Tibial nerve (tissue), 4 donors: ENCODE measurements at regions not wholly inside any gene's neighbourhood (a gene's known extent, or its start where the extent isn't known, plus 50 kb on each side); places are given as distances from the start of the nearest gene placed in this dataset.

ENCODE experiments used
- DNase-seq, 2 donors: peaks; one replicate each; pipeline ENCODE4 v3.0.0-alpha.2; 2019; ENCODE audit warnings: low spot score in 2 of 2
- H3K27ac ChIP-seq, 4 donors: fragments of 200-600 bp; sonication (generic) in 3 of 4; one replicate each; pipeline ENCODE4 v1.5.1; 2017 to 2019; ENCODE audit warnings: mild to moderate bottlenecking in 1 of 4
- H3K27me3 ChIP-seq, 2 donors: fragments of 200-600 bp; sonication (generic) in 1 of 2; one replicate each; pipeline versions ENCODE4 v1.5.1 to v1.6.0; 2017 to 2019
- H3K36me3 ChIP-seq, 3 donors: fragments of 200-600 bp; sonication (generic); one replicate each; pipeline ENCODE4 v1.5.1; 2018 to 2019
- H3K4me1 ChIP-seq, 4 donors: fragments of 200-600 bp; sonication (generic) in 3 of 4; one replicate each; pipeline ENCODE4 v1.5.1; 2017 to 2019
- H3K4me3 ChIP-seq, 4 donors: fragments of 200-600 bp; sonication (generic) in 3 of 4; one replicate each; pipeline ENCODE4 v1.5.1; 2017 to 2019; ENCODE audit warnings: mild to moderate bottlenecking in 1 of 4, moderate library complexity in 1 of 4
- H3K9me3 ChIP-seq, 4 donors: fragments of 200-600 bp; sonication (generic) in 3 of 4; one replicate each; pipeline ENCODE4 v1.5.1; 2017 to 2019
- EP300 ChIP-seq, 2 donors: sonication (generic); formaldehyde crosslinking; IDR thresholded peaks; one replicate each; pipeline ENCODE4 v1.6.1; 2017; ENCODE audit warnings: antibody characterized with exemption in 2 of 2, mild to moderate bottlenecking in 1 of 2
- POLR2A ChIP-seq, 2 donors: fragments of 450-650 bp; IDR thresholded peaks; one replicate each; pipeline ENCODE4 v1.6.1; 2017; ENCODE audit warnings: antibody characterized with exemption in 2 of 2, mild to moderate bottlenecking in 2 of 2, moderate library complexity in 2 of 2
- WGBS, 2 donors: methylation state at CpG; one replicate each; pipeline ENCODE4 v1.1.5; 2018; 5-methylcytosine and 5-hydroxymethylcytosine counted together
- TF ChIP-seq, protein P1 (sequence below), 5 experiments: fragments of 200-600 bp in 3 of 5; fragments of 450-650 bp in 2 of 5; sonication (generic) in 3 of 5; IDR thresholded peaks; one replicate each; pipeline ENCODE4 v1.5.1; 2016 to 2019; ENCODE audit warnings: antibody characterized with exemption in 5 of 5, mild to moderate bottlenecking in 3 of 5, moderate library complexity in 2 of 5

DNA sequence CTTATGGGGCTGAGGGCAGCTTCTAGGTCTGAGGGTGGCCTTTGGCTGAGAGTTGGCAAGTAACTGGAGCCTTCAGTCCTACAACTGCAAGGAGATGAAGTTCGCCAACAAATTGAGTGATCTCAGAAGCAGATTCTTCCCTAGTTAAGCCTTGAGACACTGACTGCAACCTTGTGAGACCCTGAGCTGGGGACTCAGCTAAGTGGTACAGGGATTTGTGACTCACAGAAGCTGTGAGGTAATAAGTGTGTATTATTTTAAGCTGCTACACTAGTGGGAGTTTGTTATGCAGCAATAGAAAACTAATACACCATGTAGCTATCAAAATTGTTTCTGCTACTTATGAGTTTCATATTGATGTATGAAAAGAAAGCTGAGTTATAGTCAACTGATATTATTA is 279.2 kb downstream of the PIK3R1 start:
- 80 to 96% methylated on average over 1 of the region's 1 CpG for WGBS, 2 donors
- H3K4me3 ChIP-seq, result no peak overlapping the region
- no peak for DNase-seq
- TF ChIP-seq POLR2A (IDR thresholded peaks at IDR 0.05) (no peak), EP300 (IDR thresholded peaks at IDR 0.05) (no peak)
- TF ChIP-seq, protein P1, sequence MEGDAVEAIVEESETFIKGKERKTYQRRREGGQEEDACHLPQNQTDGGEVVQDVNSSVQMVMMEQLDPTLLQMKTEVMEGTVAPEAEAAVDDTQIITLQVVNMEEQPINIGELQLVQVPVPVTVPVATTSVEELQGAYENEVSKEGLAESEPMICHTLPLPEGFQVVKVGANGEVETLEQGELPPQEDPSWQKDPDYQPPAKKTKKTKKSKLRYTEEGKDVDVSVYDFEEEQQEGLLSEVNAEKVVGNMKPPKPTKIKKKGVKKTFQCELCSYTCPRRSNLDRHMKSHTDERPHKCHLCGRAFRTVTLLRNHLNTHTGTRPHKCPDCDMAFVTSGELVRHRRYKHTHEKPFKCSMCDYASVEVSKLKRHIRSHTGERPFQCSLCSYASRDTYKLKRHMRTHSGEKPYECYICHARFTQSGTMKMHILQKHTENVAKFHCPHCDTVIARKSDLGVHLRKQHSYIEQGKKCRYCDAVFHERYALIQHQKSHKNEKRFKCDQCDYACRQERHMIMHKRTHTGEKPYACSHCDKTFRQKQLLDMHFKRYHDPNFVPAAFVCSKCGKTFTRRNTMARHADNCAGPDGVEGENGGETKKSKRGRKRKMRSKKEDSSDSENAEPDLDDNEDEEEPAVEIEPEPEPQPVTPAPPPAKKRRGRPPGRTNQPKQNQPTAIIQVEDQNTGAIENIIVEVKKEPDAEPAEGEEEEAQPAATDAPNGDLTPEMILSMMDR (IDR thresholded peaks at IDR 0.05), result no peak
- H3K36me3 ChIP-seq, result no peaks in the 10 kb centered on the region
- H3K9me3 ChIP-seq, result peaks cover 0 to 22% (median 0%) of the 10 kb centered on the region in 4 donors
- no peak overlapping the region for H3K27ac ChIP-seq
- H3K27me3 ChIP-seq, result no peaks in the 10 kb centered on the region
- H3K4me1 ChIP-seq, result no peaks in the 10 kb centered on the region

DNA sequence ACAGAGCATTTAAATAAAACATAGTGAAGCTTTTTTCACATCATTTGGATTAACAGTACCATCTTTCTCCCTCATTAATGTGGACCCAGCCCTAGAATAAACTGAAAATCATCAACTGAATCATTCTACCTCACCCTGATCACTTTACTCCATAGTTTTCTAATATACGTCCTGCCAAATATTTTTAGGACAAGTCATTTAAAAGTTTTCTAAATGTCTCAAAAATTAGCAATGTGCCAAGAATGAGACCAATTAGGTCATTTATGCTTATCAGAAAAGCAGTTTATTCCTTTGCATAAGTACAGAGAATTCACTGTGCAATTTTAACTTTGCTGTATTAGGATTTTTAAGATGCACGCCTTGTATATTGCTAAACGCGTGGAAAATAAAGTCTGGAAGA is 284.4 kb downstream of the PIK3R1 start:
- DNase-seq, result no peak
- H3K27ac ChIP-seq, result no peak overlapping the region
- TF ChIP-seq EP300 (IDR thresholded peaks at IDR 0.05) (no peak), POLR2A (IDR thresholded peaks at IDR 0.05) (no peak)
- TF ChIP-seq, protein P1 (IDR thresholded peaks at IDR 0.05), result no peak
- WGBS, 2 donors, result 39 to 45% methylated on average over 4 of the region's 4 CpGs
- H3K4me3 ChIP-seq, result no peak overlapping the region
- H3K27me3 ChIP-seq, result no peaks in the 10 kb centered on the region
- peaks cover 0 to 4% (median 0%) of the 10 kb centered on the region in 4 donors for H3K4me1 ChIP-seq
- no peaks in the 10 kb centered on the region for H3K36me3 ChIP-seq
- H3K9me3 ChIP-seq, result peaks cover 0 to 22% (median 0%) of the 10 kb centered on the region in 4 donors

DNA sequence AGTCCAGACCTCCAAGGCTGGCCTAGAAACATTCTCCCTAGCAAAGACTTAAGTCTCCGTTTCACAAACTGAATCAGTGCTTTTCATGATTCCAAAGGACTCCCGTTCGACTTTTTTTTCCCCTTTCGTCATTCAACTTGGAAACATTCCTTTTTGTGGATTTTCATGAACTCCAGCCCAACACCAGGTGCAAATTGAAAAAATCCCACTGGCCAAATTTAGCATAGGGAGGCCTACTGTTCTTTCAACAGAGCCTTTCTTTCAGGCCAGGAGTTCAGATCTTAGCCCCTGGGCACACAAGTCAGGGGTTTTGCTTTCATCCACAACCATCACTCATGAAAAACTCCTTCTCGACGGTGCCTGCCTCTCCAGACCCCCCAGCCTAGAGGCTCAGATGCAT is 285.3 kb downstream of the PIK3R1 start:
- H3K36me3 ChIP-seq, result no peaks in the 10 kb centered on the region
- TF ChIP-seq EP300 (IDR thresholded peaks at IDR 0.05) (no peak), POLR2A (IDR thresholded peaks at IDR 0.05) (no peak)
- TF ChIP-seq, protein P1 (IDR thresholded peaks at IDR 0.05), result no peak
- H3K9me3 ChIP-seq, result peaks cover 0 to 22% (median 0%) of the 10 kb centered on the region in 4 donors
- no peak for DNase-seq
- H3K27ac ChIP-seq, result no peak overlapping the region
- WGBS, 2 donors, result 56 to 57% methylated on average over 6 of the region's 6 CpGs
- peaks cover 0 to 4% (median 0%) of the 10 kb centered on the region in 4 donors for H3K4me1 ChIP-seq
- no peaks in the 10 kb centered on the region for H3K27me3 ChIP-seq
- H3K4me3 ChIP-seq, result no peak overlapping the region

DNA sequence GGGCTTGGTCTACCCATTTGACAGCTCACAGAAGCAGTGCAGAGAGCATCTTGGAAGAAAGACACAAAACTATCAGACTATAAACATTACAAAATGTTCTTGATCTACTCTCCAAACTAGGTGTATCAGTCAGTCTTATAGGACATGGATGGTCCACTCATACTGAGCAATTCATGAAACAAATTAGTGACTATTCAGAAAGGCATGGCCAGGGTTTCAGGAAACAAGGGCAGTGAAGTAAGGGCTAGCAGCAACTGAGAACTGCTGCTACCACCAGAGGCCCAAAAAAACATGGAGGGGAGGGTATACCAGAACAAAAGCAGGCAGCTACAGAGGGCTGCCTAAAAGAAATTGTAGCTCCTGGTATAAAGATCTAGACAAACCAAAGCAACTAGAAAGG is 287.0 kb downstream of the PIK3R1 start:
- Histone ChIP-seq H3K27me3 (no peaks in the 10 kb centered on the region), H3K4me1 (peaks cover 0 to 11% (median 3%) of the 10 kb centered on the region in 4 donors), H3K9me3 (peaks cover 0 to 14% (median 0%) of the 10 kb centered on the region in 4 donors), H3K4me3 (no peak overlapping the region), H3K27ac (no peak overlapping the region), H3K36me3 (no peaks in the 10 kb centered on the region)
- no peak for DNase-seq
- TF ChIP-seq POLR2A (IDR thresholded peaks at IDR 0.05) (no peak), EP300 (IDR thresholded peaks at IDR 0.05) (no peak)
- TF ChIP-seq, protein P1 (IDR thresholded peaks at IDR 0.05), result no peak

DNA sequence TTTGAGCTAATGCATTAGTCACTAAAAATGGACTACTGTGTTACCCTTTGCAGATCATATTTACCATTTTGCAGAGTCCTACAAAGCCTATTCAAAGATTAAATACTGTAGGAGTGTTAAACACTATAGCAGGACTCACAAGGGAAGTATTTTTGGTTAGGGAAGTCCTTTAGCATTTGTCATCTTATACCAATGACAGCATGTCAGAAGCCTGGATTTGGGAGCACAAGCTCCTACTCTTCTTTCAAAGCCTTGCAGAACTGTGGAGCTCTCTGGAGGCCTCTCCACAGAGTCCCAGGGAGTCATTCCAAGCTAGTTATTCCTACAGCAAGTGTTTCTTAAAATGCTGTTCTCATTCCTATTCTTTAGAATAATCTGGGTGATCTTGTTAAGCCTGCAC is 288.8 kb downstream of the PIK3R1 start:
- H3K4me3 ChIP-seq, result no peak overlapping the region
- no peak for DNase-seq
- H3K27ac ChIP-seq, result no peak overlapping the region
- no peaks in the 10 kb centered on the region for H3K36me3 ChIP-seq
- no peaks in the 10 kb centered on the region for H3K9me3 ChIP-seq
- H3K4me1 ChIP-seq, result peaks cover 0 to 11% (median 3%) of the 10 kb centered on the region in 4 donors
- TF ChIP-seq, protein P1 (IDR thresholded peaks at IDR 0.05), result no peak
- TF ChIP-seq EP300 (IDR thresholded peaks at IDR 0.05), result no peak
- H3K27me3 ChIP-seq, result no peaks in the 10 kb centered on the region
